Mucosa of rectum (tissue), 2 donors: ENCODE measurements at regions not wholly inside any gene's neighbourhood (a gene's known extent, or its start where the extent isn't known, plus 50 kb on each side); places are given as distances from the start of the nearest gene placed in this dataset.

Source experiments
- H3K27ac ChIP-seq, 2 donors: one replicate each; pipeline ENCODE4 v1.7.0; 2013; ENCODE audit warnings: inconsistent platforms in 2 of 2, low read depth in 2 of 2, low read length in 2 of 2
- H3K27me3 ChIP-seq, 2 donors: one replicate each; pipeline ENCODE4 v1.7.0; 2013; ENCODE audit warnings: low read length in 2 of 2; ENCODE audit not compliant: control insufficient read depth in 2 of 2, insufficient read depth in 2 of 2
- H3K36me3 ChIP-seq, 2 donors: one replicate each; pipeline ENCODE4 v1.7.0; 2013; ENCODE audit warnings: low read length in 2 of 2; ENCODE audit not compliant: control insufficient read depth in 2 of 2, insufficient read depth in 2 of 2
- H3K4me1 ChIP-seq, 2 donors: one replicate each; pipeline ENCODE4 v1.7.0; 2013; ENCODE audit warnings: low read length in 2 of 2, mild to moderate bottlenecking in 1 of 2; ENCODE audit not compliant: control insufficient read depth in 2 of 2, insufficient read depth in 2 of 2
- H3K4me3 ChIP-seq, 2 donors: one replicate each; pipeline ENCODE4 v1.7.0; 2013; ENCODE audit warnings: low read length in 2 of 2
- H3K9ac ChIP-seq, 2 donors: one replicate each; pipeline ENCODE4 v1.7.0; 2013; ENCODE audit warnings: low read length in 2 of 2, low read depth in 1 of 2, mild to moderate bottlenecking in 1 of 2
- H3K9me3 ChIP-seq, 2 donors: one replicate each; pipeline ENCODE4 v1.7.0; 2013; ENCODE audit warnings: low read length in 2 of 2; ENCODE audit not compliant: control insufficient read depth in 2 of 2
- donor health status: healthy.
- donor health status: Normal muscosa, but diverticular disease.

DNA sequence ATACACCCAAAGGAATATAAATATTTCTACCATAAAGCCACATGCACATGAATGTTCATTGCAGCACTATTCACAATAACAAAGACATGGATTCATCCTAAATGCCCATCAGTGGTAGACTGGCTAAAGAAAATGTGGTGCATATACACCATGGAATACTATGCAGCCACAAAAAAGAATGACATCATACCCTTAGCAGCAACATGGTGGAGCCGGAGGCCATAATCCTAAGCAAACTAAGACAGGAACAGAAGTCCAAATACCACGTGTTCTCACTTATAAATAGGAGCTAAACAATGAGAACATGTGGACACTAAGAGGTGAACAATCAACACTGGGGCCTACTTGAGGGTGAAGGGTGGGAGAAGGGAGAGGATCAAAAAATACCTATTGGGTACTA lies 198.5 kb downstream of the BMP4 start:
- Histone ChIP-seq H3K9me3 (no peaks in the 10 kb centered on the region), H3K4me1 (no peaks in the 10 kb centered on the region), H3K4me3 (no peak overlapping the region), H3K27ac (no peak overlapping the region), H3K27me3 (no peaks in the 10 kb centered on the region), H3K9ac (no peak overlapping the region), H3K36me3 (no peaks in the 10 kb centered on the region)

DNA sequence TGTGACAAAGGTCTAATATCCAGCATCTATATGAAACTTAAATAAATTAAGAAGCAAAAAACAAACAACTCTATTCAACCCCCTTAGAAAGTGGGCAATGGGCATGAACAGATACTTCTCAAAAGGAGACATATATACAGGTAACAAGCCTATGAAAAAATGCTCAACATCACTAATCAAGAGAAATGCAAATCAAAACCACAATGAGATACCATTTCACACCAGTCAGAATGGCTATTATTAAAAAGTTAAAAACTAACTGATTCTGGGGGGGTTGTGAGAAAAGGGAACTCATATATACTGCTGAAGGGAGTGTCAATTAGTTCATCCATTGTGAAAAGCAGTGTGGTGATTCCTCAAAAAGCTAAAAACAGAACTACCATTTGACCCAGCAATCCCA lies 198.9 kb downstream of the BMP4 start:
- no peak overlapping the region for H3K9ac ChIP-seq
- H3K36me3 ChIP-seq = no peaks in the 10 kb centered on the region
- H3K27ac ChIP-seq = no peak overlapping the region
- no peaks in the 10 kb centered on the region for H3K4me1 ChIP-seq
- no peaks in the 10 kb centered on the region for H3K9me3 ChIP-seq
- no peak overlapping the region for H3K4me3 ChIP-seq
- H3K27me3 ChIP-seq = no peaks in the 10 kb centered on the region

DNA sequence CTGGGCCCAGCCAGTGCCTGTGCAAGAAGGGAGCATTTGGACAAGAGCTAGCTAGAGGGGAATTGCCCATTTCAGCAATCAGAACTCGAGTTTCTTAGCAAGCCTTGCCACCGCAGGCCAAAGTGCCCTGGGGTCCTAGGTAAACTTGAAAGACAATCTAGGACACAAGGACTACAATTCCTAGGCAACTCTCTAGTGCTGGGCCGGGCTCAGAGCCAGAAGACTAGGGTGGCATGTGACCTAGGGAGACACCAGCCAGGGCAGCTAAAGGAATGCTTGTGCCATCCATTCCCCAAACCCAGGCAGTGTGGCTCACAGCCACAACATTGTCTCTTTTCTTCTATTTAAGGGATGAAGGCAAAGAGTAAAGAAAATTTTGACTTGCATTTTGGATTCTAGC lies 205.0 kb downstream of the BMP4 start:
- H3K9ac ChIP-seq = no peak overlapping the region
- no peak overlapping the region for H3K4me3 ChIP-seq
- H3K36me3 ChIP-seq = no peaks in the 10 kb centered on the region
- H3K4me1 ChIP-seq = no peaks in the 10 kb centered on the region
- no peaks in the 10 kb centered on the region for H3K9me3 ChIP-seq
- no peaks in the 10 kb centered on the region for H3K27me3 ChIP-seq
- no peak overlapping the region for H3K27ac ChIP-seq

DNA sequence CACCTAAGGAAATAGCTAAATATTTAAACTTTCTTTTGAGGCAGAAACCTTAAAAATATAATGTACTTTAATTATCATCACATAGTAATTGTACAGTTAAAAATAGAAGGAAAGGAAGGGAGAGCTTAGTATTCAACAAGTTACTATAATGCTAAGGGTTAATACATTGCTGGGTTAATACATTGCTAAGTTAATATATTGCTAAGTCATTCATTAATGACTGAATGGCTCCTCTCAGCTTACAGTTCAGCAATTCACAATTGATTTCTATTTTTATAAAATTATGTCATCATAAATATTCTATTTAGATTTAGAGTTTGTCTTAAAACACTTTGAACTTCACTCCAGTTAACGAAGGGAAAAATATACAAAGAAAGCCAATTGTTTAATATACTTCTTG lies 207.9 kb downstream of the BMP4 start:
- H3K27ac ChIP-seq = no peak overlapping the region
- H3K4me3 ChIP-seq = no peak overlapping the region
- H3K9me3 ChIP-seq = no peaks in the 10 kb centered on the region
- no peak overlapping the region for H3K9ac ChIP-seq
- H3K27me3 ChIP-seq = no peaks in the 10 kb centered on the region
- H3K36me3 ChIP-seq = no peaks in the 10 kb centered on the region
- H3K4me1 ChIP-seq = no peaks in the 10 kb centered on the region

DNA sequence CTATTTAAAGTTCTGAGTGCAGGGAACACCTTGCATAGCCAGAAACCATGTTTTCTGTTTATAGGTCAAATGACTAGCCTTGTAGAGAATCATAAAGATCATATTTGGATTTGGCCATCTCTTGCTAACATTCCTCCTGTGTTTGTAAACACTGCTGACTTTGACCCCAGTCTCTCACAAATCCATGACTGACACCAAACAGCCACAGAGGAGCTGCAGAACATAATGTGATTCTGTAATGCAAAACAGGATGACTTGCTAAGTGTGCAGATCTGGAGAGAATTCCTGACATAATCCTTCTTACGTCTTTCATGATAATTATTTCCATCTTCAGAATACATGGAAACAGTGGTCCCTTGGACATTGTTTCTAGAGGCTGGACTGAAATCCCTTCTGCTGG lies 211.8 kb downstream of the BMP4 start:
- Histone ChIP-seq H3K27ac (no peak overlapping the region), H3K36me3 (no peaks in the 10 kb centered on the region), H3K4me1 (no peaks in the 10 kb centered on the region), H3K9me3 (no peaks in the 10 kb centered on the region), H3K4me3 (no peak overlapping the region), H3K9ac (no peak overlapping the region), H3K27me3 (no peaks in the 10 kb centered on the region)

DNA sequence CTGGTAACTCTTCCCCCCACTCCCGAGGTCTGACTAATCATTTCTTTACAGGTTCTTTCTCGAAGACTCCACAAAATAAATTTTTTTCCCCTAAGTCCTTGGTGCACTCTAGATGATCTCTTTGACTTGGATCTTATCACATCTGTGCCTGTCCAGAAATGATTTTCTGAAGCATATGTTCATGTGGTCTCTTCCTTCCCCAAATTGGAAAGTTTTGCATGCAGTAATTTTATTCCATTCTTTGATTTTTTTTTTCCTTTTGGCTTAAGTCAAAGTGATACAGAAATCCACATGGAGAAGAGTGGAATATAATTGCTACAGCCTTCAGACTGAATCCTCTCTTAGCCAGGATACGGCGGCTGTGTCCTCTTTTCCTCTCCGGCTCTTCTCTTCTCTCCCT lies 213.3 kb downstream of the BMP4 start:
- no peak overlapping the region for H3K27ac ChIP-seq
- no peaks in the 10 kb centered on the region for H3K36me3 ChIP-seq
- H3K27me3 ChIP-seq = no peaks in the 10 kb centered on the region
- no peaks in the 10 kb centered on the region for H3K4me1 ChIP-seq
- H3K9ac ChIP-seq = no peak overlapping the region
- no peak overlapping the region for H3K4me3 ChIP-seq
- no peaks in the 10 kb centered on the region for H3K9me3 ChIP-seq

DNA sequence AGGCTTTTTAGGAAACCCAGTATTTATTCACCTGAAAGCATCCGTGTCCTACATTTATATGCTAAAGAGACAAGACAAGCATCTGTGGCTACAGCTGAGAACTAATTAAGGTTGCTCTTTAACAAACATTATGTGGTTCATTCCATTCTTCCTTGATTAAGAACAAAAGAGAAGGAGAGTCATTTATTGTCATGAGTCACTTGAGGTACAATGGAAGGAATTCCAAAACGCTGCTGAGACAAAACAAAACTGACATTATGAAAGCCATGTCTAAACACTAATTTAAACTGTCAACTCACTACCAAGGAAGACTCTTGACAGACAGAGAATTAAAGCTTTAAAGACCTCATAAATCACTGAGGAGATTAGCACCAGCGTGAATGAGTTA lies 214.4 kb downstream of the BMP4 start:
- H3K36me3 ChIP-seq = no peaks in the 10 kb centered on the region
- no peaks in the 10 kb centered on the region for H3K27me3 ChIP-seq
- H3K4me3 ChIP-seq = no peak overlapping the region
- no peak overlapping the region for H3K27ac ChIP-seq
- H3K9ac ChIP-seq = no peak overlapping the region
- H3K4me1 ChIP-seq = no peaks in the 10 kb centered on the region
- H3K9me3 ChIP-seq = no peaks in the 10 kb centered on the region

DNA sequence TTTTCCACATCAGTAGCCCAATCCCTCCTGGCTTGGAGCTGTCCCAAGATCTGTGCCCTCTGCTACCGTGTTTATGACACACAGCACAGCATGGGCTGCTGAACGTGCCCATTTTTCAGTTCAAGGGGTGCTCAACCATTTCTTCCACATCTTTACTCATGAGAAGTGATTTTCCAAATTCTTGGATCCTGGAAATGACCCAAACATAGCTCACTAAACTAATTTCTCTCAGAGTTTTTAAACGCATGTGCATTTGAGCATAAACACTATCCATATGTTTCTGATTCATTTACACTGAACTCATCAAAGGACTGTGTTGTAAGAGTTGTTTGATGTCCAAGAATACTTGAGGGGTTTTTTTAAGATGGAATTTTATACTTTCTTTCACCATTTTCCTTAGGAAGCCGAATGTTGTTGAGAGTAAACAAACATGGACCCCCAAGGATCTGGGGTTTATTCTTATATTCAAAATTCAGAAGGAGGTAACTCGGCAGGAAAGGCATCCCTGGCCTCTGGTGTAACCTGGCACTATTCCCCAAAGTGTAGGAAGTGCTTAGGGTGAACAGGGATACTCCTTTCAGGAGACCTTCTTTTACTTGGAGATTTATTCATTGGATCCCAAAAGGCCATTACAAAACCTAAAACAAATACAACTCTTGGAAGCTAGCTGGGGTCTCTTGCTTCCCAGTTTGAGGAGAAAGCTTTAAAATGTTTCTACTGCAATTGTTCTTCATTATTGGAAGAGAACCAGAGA lies 215.0 kb downstream of the BMP4 start:
- H3K4me3 ChIP-seq = no peak overlapping the region
- H3K27ac ChIP-seq = no peak overlapping the region
- H3K27me3 ChIP-seq = no peaks in the 10 kb centered on the region
- no peaks in the 10 kb centered on the region for H3K9me3 ChIP-seq
- H3K4me1 ChIP-seq = no peaks in the 10 kb centered on the region
- H3K36me3 ChIP-seq = no peaks in the 10 kb centered on the region
- H3K9ac ChIP-seq = no peak overlapping the region

DNA sequence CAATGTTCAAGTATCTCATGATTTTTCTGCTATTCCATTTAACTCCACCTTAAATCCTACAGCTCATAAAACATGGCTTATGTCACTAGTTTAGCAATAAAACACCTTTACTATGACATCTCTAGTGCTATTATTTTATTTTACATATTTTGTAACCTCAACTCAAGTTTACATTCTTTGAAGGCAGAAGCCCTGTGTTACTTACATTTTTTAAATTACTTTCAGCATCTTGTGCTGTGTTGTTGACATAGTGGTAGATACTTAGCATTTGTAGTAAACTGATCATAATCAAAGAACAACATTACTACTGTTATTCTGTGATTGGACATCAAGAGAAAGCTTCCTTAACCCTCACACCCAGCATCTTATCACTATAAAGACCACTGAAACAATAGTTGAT lies 216.1 kb downstream of the BMP4 start:
- H3K4me3 ChIP-seq = no peak overlapping the region
- H3K4me1 ChIP-seq = no peaks in the 10 kb centered on the region
- no peak overlapping the region for H3K9ac ChIP-seq
- H3K27me3 ChIP-seq = no peaks in the 10 kb centered on the region
- no peaks in the 10 kb centered on the region for H3K9me3 ChIP-seq
- no peak overlapping the region for H3K27ac ChIP-seq
- no peaks in the 10 kb centered on the region for H3K36me3 ChIP-seq

DNA sequence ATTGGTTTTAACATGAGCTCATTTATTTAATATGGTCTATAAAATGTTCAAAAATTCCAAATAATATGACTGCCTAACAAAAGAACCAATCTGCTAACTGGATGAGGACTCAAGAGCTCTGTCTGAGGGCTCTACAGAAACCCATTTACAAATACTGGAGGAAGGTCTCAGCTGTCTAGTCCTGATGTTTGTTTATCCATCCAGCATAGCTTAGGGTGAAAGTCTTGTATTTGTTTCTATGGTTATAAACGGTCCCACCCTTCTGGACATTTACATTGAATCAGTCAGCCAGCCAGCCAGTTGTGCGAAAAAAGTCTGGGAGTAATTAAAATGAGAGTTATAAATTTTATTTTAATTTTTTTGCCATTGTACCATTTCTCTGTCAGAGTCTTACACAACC lies 220.7 kb downstream of the BMP4 start:
- Histone ChIP-seq H3K9me3 (no peaks in the 10 kb centered on the region), H3K36me3 (no peaks in the 10 kb centered on the region), H3K4me3 (no peak overlapping the region), H3K27me3 (no peaks in the 10 kb centered on the region), H3K4me1 (no peaks in the 10 kb centered on the region), H3K27ac (no peak overlapping the region), H3K9ac (no peak overlapping the region)

DNA sequence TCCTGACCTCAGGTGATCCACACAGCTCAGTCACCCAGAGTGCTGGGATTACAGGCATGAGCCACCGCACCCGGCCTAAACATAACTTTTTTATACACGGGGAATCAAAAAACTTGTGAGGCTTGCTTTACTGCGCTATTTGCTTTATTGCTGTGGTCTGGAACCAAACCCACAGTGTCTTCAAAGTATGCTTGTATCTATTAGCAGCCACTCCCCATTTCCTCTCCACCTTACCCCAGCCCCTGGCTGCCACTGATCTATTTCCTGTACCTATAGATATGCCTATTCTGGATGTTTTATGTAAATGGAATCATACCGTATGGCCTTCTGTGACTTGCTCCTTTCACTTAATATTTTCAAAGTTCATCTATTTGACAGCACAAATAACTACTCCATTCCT lies 233.4 kb downstream of the BMP4 start:
- no peak overlapping the region for H3K9ac ChIP-seq
- H3K27ac ChIP-seq = no peak overlapping the region
- no peaks in the 10 kb centered on the region for H3K4me1 ChIP-seq
- H3K36me3 ChIP-seq = no peaks in the 10 kb centered on the region
- H3K4me3 ChIP-seq = no peak overlapping the region
- H3K9me3 ChIP-seq = no peaks in the 10 kb centered on the region
- no peaks in the 10 kb centered on the region for H3K27me3 ChIP-seq
